ENCODE measurements at regions not wholly inside any gene's neighbourhood (a gene's known extent, or its start where the extent isn't known, plus 50 kb on each side); places are given as distances from the start of the nearest gene placed in this dataset.

GRCh38 chr20:58021481-58021880 lies 207.0 kb downstream of the ANKRD60 start (continued):
- TF ChIP-seq ZNF462 (CRISPR knock-in tag; IDR thresholded peaks at IDR 0.05) (no peak), ZNF331 (CRISPR knock-in tag; IDR thresholded peaks at IDR 0.05; ENCODE audit: low read depth) (no peak), JUNB (IDR thresholded peaks at IDR 0.05; ENCODE audit: unreplicated experiment) (no peak), POLR2AphosphoS5 (IDR thresholded peaks at IDR 0.05; ENCODE audit: low read depth) (no peak), EZH2 (IDR thresholded peaks at IDR 0.05; ENCODE audit: low read depth, unreplicated experiment) (no peak), ZNF114 (CRISPR knock-in tag; IDR thresholded peaks at IDR 0.05) (no peak), EZH2phosphoT487 (IDR thresholded peaks at IDR 0.05; ENCODE audit: unreplicated experiment) (no peak), CREB1 (CRISPR knock-in tag; IDR thresholded peaks at IDR 0.05; ENCODE audit: low read depth) (no peak)
- TF ChIP-seq, protein P1, sequence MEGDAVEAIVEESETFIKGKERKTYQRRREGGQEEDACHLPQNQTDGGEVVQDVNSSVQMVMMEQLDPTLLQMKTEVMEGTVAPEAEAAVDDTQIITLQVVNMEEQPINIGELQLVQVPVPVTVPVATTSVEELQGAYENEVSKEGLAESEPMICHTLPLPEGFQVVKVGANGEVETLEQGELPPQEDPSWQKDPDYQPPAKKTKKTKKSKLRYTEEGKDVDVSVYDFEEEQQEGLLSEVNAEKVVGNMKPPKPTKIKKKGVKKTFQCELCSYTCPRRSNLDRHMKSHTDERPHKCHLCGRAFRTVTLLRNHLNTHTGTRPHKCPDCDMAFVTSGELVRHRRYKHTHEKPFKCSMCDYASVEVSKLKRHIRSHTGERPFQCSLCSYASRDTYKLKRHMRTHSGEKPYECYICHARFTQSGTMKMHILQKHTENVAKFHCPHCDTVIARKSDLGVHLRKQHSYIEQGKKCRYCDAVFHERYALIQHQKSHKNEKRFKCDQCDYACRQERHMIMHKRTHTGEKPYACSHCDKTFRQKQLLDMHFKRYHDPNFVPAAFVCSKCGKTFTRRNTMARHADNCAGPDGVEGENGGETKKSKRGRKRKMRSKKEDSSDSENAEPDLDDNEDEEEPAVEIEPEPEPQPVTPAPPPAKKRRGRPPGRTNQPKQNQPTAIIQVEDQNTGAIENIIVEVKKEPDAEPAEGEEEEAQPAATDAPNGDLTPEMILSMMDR (conservative IDR thresholded peaks at IDR 0.05; ENCODE audit: low read depth in 2 of 2) = no peak
